Body of pancreas (tissue), 4 donors: ENCODE measurements at regions not wholly inside any gene's neighbourhood (a gene's known extent, or its start where the extent isn't known, plus 50 kb on each side); places are given as distances from the start of the nearest gene placed in this dataset.

Experiments used
- CTCF ChIP-seq, 7 experiments: fragments of 450-650 bp in 4 of 7; fragments of 200-600 bp in 3 of 7; sonication (generic) in 3 of 7; IDR thresholded peaks; one replicate each; pipeline ENCODE4 v1.5.1; 2016 to 2019; ENCODE audit warnings: antibody characterized with exemption in 7 of 7
- POLR2A ChIP-seq, 3 donors: fragments of 450-650 bp; IDR thresholded peaks; one replicate each; pipeline ENCODE4 v1.6.1; 2016; ENCODE audit warnings: antibody characterized with exemption in 3 of 3, mild to moderate bottlenecking in 2 of 3

- TF ChIP-seq CTCF (IDR thresholded peaks at IDR 0.05) (no peak), POLR2A (IDR thresholded peaks at IDR 0.05) (no peak)
These were observed 599.3 kb upstream of the ZEB2 start for GRCh38 chr2:145119225-145119624.
